Transverse colon (tissue), 4 donors: ENCODE measurements at regions not wholly inside any gene's neighbourhood (a gene's known extent, or its start where the extent isn't known, plus 50 kb on each side); places are given as distances from the start of the nearest gene placed in this dataset.
"Not testable (repeated sequence)": the region's sequence is repeated elsewhere in the genome, so short reads cannot be mapped to it uniquely, and the experiment has no call there.

ENCODE experiments used
- DNase-seq: peaks from one replicate; pipeline ENCODE4 v3.0.0-alpha.2; 2019
- H3K27ac ChIP-seq, 4 donors: fragments of 200-600 bp; sonication (generic); 2 replicates each; pipeline ENCODE4 v1.5.1; 2016 to 2018; ENCODE audit warnings: inconsistent platforms in 4 of 4
- H3K27me3 ChIP-seq: fragments of 200-600 bp; sonication (generic); 2 replicates; pipeline ENCODE4 v1.5.1; 2017; ENCODE audit warnings: inconsistent platforms
- H3K36me3 ChIP-seq, 4 donors: fragments of 200-600 bp; sonication (generic); 2 replicates each; pipeline ENCODE4 v1.5.1; 2017 to 2019; ENCODE audit warnings: inconsistent platforms in 4 of 4
- H3K4me1 ChIP-seq, 4 donors: fragments of 200-600 bp; sonication (generic); 2 replicates each; pipeline ENCODE4 v1.5.1; 2017 to 2020; ENCODE audit warnings: inconsistent platforms in 4 of 4
- H3K4me3 ChIP-seq, 4 donors: fragments of 200-600 bp; sonication (generic); 1 replicate in 1 of 4; 2 replicates in 3 of 4; pipeline versions ENCODE4 v1.5.1 to v1.6.1; 2017 to 2019; ENCODE audit warnings: inconsistent platforms in 4 of 4
- H3K9me3 ChIP-seq, 2 donors: fragments of 200-600 bp; sonication (generic); 2 replicates each; pipeline ENCODE4 v1.5.1; 2017 to 2019; ENCODE audit warnings: inconsistent platforms in 2 of 2
- EP300 ChIP-seq: sonication (generic); formaldehyde crosslinking; IDR thresholded peaks from one replicate; pipeline ENCODE4 v1.6.1; 2017; ENCODE audit warnings: antibody characterized with exemption, low read depth
- POLR2A ChIP-seq: fragments of 450-650 bp; IDR thresholded peaks from one replicate; pipeline ENCODE4 v1.6.1; 2016; ENCODE audit warnings: antibody characterized with exemption, mild to moderate bottlenecking, moderate library complexity
- POLR2AphosphoS5 ChIP-seq, 3 donors: sonication (generic); formaldehyde crosslinking; IDR thresholded peaks; one replicate each; pipeline ENCODE4 v1.6.1; 2016; ENCODE audit warnings: antibody characterized with exemption in 3 of 3
- WGBS, 2 donors: methylation state at CpG; one replicate each; pipeline ENCODE4 v1.1.5; 2018; ENCODE audit warnings: low coverage in 1 of 2; 5-methylcytosine and 5-hydroxymethylcytosine counted together
- in situ Hi-C, 4 donors: fragments of 200-750 bp; cut with MboI; loops; one replicate each; pipeline versions ENCODE4 v1.15.0 to v1.15.1; 2017; ENCODE audit warnings: low sequenced_read_pairs in 3 of 4, low pct_ligation_motif_present in 1 of 4, low pct_unique_long_range_greater_than_20kb in 1 of 4
- intact Hi-C: fragments of 100-400 bp; cut with DNase I; formaldehyde crosslinking; loops from one replicate; pipeline ENCODE4 v1.15.1; 2023; ENCODE audit warnings: low total_unique reads
- TF ChIP-seq, protein P1 (sequence below), 5 experiments: fragments of 200-600 bp in 3 of 5; fragments of 450-650 bp in 2 of 5; sonication (generic) in 3 of 5; IDR thresholded peaks; 1 replicate in 2 of 5; 2 replicates in 3 of 5; pipeline ENCODE4 v1.5.1; 2016 to 2017; ENCODE audit warnings: antibody characterized with exemption in 5 of 5, inconsistent platforms in 3 of 5, mild to moderate bottlenecking in 2 of 5, moderate library complexity in 1 of 5

GRCh38 chr1:203559523-203559922 lies 65.6 kb downstream of the OPTC start:
- intact Hi-C loops (loop anchor here (5.0 kb wide), 1 partner anchor 47 kb away; no protein-coding TSS in a partner anchor), in situ Hi-C loops (no loop called here)
- WGBS, 2 donors = 62 to 82% methylated on average over 3 to 6 of the region's 6 CpGs
- Histone ChIP-seq H3K9me3 (no peaks in the 10 kb centered on the region), H3K36me3 (no peaks in the 10 kb centered on the region), H3K27me3 (no peaks in the 10 kb centered on the region), H3K4me1 (peaks cover 8 to 43% (median 19%) of the 10 kb centered on the region in 4 donors), H3K27ac (peak overlapping the region; percentile 55 to 90 (median 84)), H3K4me3 (no peak overlapping the region)
- no peak for TF ChIP-seq EP300
- TF ChIP-seq, protein P1, sequence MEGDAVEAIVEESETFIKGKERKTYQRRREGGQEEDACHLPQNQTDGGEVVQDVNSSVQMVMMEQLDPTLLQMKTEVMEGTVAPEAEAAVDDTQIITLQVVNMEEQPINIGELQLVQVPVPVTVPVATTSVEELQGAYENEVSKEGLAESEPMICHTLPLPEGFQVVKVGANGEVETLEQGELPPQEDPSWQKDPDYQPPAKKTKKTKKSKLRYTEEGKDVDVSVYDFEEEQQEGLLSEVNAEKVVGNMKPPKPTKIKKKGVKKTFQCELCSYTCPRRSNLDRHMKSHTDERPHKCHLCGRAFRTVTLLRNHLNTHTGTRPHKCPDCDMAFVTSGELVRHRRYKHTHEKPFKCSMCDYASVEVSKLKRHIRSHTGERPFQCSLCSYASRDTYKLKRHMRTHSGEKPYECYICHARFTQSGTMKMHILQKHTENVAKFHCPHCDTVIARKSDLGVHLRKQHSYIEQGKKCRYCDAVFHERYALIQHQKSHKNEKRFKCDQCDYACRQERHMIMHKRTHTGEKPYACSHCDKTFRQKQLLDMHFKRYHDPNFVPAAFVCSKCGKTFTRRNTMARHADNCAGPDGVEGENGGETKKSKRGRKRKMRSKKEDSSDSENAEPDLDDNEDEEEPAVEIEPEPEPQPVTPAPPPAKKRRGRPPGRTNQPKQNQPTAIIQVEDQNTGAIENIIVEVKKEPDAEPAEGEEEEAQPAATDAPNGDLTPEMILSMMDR (IDR thresholded peaks at IDR 0.05) = no peak
- TF ChIP-seq POLR2A = no peak
- TF ChIP-seq POLR2AphosphoS5 (IDR thresholded peaks at IDR 0.05) = no peak
- no peak for DNase-seq

DNA sequence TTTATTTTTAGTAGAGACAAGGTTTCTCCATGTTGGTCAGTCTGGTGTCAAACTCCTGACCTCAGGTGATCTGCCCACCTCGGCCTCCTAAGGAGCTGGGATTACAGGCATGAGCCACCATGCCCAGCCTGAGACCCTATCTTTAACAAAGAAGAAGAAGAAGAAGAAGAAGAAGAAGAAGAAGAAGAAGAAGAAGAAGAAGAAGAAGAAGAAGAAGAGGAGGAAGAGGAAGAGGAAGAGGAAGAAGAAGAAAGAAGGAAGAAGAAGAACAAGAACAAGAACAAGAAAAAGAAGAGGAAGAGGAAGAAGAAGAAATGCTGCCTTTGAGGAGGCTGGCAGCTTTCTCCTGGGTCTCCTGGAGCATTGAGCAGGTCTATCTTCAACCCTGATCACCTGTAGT lies 64.9 kb upstream of the ATP2B4 start:
- H3K27ac ChIP-seq, H3K4me3 ChIP-seq, DNase-seq, H3K36me3 ChIP-seq, intact Hi-C loops, in situ Hi-C loops, H3K27me3 ChIP-seq, H3K9me3 ChIP-seq: not testable (repeated sequence)
- WGBS, 2 donors = 83 to 100% methylated on average over 1 of the region's 1 CpG
- peaks cover 4 to 21% (median 7%) of the 10 kb centered on the region in 4 donors for H3K4me1 ChIP-seq

GRCh38 chr1:203563291-203563690 lies 63.3 kb upstream of the ATP2B4 start:
- H3K9me3 ChIP-seq = no peaks in the 10 kb centered on the region
- no peak overlapping the region for H3K27ac ChIP-seq
- in situ Hi-C loops = no loop called here
- H3K27me3 ChIP-seq = no peaks in the 10 kb centered on the region
- no peaks in the 10 kb centered on the region for H3K36me3 ChIP-seq
- TF ChIP-seq POLR2AphosphoS5 (IDR thresholded peaks at IDR 0.05) = no peak
- no peak for TF ChIP-seq EP300
- TF ChIP-seq, protein P1 (IDR thresholded peaks at IDR 0.05) = no peak
- TF ChIP-seq POLR2A = no peak
- H3K4me3 ChIP-seq = no peak overlapping the region
- peaks cover 0 to 7% (median 5%) of the 10 kb centered on the region in 4 donors for H3K4me1 ChIP-seq
- DNase-seq = no peak
- 29 to 53% methylated on average over 1 to 2 of the region's 2 CpGs for WGBS, 2 donors
- intact Hi-C loops = no loop called here

DNA sequence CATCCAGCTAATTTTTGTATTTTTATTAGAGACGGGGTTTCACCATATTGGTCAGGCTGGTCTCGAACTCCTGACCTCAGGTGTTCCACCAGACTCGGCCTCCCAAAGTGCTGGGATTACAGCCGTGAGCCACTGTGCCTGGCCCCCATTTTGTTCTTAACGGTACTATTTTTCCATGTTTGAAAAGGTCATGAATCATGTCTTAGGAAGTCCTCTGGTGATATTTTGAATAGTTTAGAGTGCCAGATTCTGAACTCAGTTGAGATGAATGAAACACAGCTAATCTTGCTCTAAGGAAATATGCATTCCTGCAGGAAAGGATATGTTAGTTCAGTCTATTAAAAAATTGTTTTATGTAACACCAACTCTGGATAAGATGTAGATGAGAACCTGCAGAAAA lies 62.6 kb upstream of the ATP2B4 start:
- H3K9me3 ChIP-seq = no peaks in the 10 kb centered on the region
- 50 to 90% methylated on average over 1 to 5 of the region's 5 CpGs for WGBS, 2 donors
- intact Hi-C loops = no loop called here
- H3K4me3 ChIP-seq = no peak overlapping the region
- TF ChIP-seq EP300 = no peak
- no peak for TF ChIP-seq POLR2A
- TF ChIP-seq, protein P1 (IDR thresholded peaks at IDR 0.05) = no peak
- TF ChIP-seq POLR2AphosphoS5 (IDR thresholded peaks at IDR 0.05) = no peak
- DNase-seq = no peak
- no peak overlapping the region for H3K27ac ChIP-seq
- H3K27me3 ChIP-seq = no peaks in the 10 kb centered on the region
- H3K4me1 ChIP-seq = peaks cover 0 to 3% (median under 1%) of the 10 kb centered on the region in 4 donors
- no peaks in the 10 kb centered on the region for H3K36me3 ChIP-seq
- in situ Hi-C loops = no loop called here

DNA sequence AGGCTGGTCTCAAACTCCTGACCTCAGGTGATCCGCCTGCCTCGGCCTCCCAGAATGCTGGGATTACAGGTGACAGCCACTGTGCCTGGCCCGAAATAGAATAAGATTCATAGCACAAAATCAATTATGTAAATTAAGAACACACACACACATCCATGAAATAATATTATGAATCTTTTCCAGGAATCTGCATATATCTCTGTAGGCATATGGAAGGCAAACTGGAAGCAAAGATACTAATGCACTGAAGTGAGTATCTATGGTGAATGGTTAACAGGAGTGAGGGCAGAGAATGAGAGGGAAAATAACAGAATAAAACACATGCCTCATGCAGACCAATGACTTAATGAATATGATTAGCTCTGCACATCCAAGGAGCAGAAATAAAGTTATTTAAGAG lies 61.6 kb upstream of the ATP2B4 start:
- Histone ChIP-seq H3K36me3 (no peaks in the 10 kb centered on the region), H3K4me1 (no peaks in the 10 kb centered on the region), H3K27ac (no peak overlapping the region), H3K9me3 (no peaks in the 10 kb centered on the region), H3K4me3 (no peak overlapping the region), H3K27me3 (no peaks in the 10 kb centered on the region)
- in situ Hi-C loops = no loop called here
- WGBS, 2 donors = 84% methylated on average over 3 of the region's 3 CpGs; no CpG with 5 or more reads in 1 of the 2 donors
- TF ChIP-seq POLR2A (no peak), POLR2AphosphoS5 (IDR thresholded peaks at IDR 0.05) (no peak), EP300 (no peak)
- TF ChIP-seq, protein P1 (IDR thresholded peaks at IDR 0.05) = no peak
- intact Hi-C loops = no loop called here
- no peak for DNase-seq
